Prostate gland (tissue), 2 donors: ENCODE measurements at regions not wholly inside any gene's neighbourhood (a gene's known extent, or its start where the extent isn't known, plus 50 kb on each side); places are given as distances from the start of the nearest gene placed in this dataset.

Experiments
- POLR2A ChIP-seq: fragments of 450-650 bp; IDR thresholded peaks from one replicate; pipeline ENCODE4 v1.6.1; 2016; ENCODE audit warnings: antibody characterized with exemption, mild to moderate bottlenecking
- TF ChIP-seq, protein P1 (sequence below), 4 experiments: fragments of 200-600 bp in 2 of 4; fragments of 450-650 bp in 2 of 4; sonication (generic) in 2 of 4; IDR thresholded peaks; 1 replicate in 3 of 4; 2 replicates in 1 of 4; pipeline ENCODE4 v1.5.1; 2016 to 2019; ENCODE audit warnings: antibody characterized with exemption in 4 of 4, mild to moderate bottlenecking in 2 of 4, moderate library complexity in 2 of 4

DNA sequence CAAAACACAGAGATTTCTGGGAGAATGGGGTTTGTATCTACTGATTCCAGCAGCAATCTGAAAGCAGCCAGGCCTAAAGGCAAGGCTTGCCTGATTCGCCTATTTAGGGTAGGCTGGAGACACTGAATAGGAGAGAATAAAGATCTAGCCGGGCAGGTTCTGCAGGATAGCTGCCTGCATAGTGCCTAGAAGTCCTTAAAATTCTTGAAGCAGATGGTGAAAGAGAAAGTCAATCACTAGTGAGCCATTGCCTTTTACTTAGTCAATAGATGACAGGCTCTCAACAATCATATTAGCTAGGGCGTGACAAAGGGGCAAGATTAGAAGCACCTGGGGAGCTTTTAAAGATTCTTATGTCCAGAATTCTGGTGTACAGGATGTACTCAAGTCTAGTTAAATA, 522.7 kb downstream of the HTR1A start:
- TF ChIP-seq, protein P1, sequence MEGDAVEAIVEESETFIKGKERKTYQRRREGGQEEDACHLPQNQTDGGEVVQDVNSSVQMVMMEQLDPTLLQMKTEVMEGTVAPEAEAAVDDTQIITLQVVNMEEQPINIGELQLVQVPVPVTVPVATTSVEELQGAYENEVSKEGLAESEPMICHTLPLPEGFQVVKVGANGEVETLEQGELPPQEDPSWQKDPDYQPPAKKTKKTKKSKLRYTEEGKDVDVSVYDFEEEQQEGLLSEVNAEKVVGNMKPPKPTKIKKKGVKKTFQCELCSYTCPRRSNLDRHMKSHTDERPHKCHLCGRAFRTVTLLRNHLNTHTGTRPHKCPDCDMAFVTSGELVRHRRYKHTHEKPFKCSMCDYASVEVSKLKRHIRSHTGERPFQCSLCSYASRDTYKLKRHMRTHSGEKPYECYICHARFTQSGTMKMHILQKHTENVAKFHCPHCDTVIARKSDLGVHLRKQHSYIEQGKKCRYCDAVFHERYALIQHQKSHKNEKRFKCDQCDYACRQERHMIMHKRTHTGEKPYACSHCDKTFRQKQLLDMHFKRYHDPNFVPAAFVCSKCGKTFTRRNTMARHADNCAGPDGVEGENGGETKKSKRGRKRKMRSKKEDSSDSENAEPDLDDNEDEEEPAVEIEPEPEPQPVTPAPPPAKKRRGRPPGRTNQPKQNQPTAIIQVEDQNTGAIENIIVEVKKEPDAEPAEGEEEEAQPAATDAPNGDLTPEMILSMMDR (IDR thresholded peaks at IDR 0.05) = no peak
- no peak for TF ChIP-seq POLR2A
